HG03469 (cell line): ENCODE measurements at regions not wholly inside any gene's neighbourhood (a gene's known extent, or its start where the extent isn't known, plus 50 kb on each side); places are given as distances from the start of the nearest gene placed in this dataset.
"Not testable (repeated sequence)": the region's sequence is repeated elsewhere in the genome, so short reads cannot be mapped to it uniquely, and the experiment has no call there.

Experiments
- ATAC-seq: cut with Tn5 transposase; IDR thresholded peaks from one replicate; pipeline ENCODE4 v1.9.1; 2021; ENCODE audit warnings: mild to moderate bottlenecking, moderate library complexity, moderate number of reproducible peaks; ENCODE audit not compliant: unreplicated experiment

DNA sequence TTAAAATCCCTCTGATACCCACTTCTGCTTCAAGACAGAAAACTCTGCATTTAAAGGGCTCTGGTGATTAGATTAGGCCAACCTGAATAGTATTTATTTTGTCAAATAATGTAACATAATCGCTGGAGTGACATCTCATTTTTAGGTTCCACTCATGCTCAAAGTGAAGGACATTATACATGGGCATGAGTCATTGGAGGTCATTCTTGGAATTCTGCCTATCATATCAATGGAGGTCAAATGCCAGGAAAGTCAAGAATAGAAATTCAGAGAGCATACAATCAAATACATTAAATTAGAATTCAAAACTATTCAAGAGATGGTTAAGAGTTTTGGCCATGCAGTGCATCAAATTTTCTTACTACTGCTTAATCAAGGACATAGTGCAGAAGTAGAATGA is 50.8 kb upstream of the PRSS1 start:
- no peak for ATAC-seq

DNA sequence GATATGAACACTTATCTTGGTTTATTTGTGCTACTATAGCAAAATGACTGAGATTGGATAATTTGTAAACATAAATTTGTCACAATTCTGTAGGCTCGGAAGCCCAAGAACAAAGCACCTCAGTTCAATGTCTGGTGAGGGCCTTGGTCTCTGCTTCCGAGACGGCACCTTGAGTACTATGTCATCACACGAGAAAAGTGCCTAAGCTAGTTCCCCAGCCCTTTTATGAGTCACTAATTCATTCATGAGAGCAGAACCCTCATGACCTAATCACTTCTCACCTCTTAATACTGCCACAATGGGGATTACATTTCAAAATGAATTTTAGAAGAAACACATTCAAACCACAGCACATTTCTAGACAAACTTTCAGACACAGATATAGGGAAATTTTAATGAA is 52.0 kb upstream of the PRSS1 start:
- ATAC-seq, result no peak

DNA sequence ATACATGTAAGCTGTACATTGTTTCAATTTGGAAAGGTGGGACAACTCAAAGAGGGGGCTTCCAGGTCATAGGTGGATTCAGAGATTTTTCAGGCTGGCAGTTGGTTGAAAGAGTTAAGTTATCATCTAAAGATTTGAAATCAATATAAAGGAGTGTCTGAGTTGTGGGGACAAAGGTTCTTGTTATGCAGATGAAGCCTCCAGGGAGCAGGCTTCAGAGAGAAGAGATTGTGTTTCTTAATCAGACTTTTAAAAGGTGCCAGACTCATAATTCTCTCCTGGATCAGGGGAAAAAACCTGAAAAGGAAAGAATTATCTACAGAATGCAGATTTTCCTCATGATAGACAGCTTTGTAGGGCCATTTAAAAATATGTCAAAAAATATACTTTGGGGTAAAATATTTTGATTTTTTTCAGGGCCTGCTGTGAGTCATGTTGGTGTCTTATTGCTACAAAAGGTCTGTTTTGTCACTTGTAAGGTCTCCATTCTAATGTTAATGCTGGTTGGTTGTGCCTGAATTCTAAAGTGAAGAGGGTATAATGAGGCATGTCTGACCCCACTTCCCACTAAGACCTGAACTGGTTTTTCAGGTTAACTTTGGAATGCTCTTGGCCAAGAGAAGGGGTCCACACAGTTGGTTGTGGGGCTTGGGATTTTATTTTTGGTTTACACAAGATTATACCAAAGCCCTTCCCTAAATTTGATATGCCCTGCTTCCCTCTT is 52.7 kb upstream of the PRSS1 start:
- ATAC-seq, result no peak

DNA sequence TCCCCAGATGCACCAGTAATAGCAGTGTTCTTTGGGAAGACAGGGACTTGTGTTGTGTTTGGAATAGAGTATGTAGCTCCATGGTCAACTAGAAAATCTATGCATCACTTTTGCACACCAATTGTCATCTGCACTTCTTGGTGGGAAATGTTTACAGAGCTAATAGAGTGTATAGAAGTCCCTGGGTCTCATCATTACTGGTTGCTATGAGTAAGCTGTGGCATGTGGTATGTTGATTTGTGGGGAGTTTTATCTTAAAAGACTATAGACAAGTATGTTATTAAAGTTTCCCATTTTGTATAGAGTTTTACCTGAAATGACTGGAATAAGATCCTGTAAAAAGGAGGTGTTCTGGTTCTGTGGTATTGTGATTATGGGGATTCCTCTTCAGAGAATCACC is 55.4 kb upstream of the PRSS1 start:
- ATAC-seq, result no peak

DNA sequence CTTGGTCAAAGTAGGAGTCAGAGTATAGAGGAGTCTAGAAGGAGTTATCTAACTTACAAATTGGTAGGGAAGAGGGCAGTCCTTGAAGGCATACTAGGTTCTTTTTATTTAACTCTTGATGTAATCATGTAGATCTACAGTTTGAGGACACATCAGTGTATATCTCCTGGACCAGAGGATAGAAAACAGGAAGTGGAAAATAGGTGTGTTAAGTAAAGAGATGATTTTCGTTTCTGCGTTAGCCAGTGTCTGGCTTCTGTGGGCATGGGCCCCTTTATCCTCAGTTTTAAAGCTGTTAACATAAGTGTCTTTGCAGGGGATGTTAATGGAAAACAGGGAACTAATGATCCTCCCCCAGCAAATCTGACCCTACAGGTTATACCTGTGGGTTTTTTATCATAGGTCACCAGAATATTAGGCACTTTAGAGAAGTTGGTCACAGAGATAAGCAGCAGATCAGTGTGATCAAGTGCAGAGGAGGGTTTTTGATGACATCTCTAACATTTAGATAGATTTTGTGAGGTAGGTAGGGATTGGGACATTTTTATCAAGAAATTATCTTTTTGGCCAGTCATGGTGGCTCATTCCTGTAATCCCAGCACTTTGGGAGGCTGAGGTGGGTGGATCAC is 58.6 kb upstream of the PRSS1 start:
- peak; percentile 56 for ATAC-seq

DNA sequence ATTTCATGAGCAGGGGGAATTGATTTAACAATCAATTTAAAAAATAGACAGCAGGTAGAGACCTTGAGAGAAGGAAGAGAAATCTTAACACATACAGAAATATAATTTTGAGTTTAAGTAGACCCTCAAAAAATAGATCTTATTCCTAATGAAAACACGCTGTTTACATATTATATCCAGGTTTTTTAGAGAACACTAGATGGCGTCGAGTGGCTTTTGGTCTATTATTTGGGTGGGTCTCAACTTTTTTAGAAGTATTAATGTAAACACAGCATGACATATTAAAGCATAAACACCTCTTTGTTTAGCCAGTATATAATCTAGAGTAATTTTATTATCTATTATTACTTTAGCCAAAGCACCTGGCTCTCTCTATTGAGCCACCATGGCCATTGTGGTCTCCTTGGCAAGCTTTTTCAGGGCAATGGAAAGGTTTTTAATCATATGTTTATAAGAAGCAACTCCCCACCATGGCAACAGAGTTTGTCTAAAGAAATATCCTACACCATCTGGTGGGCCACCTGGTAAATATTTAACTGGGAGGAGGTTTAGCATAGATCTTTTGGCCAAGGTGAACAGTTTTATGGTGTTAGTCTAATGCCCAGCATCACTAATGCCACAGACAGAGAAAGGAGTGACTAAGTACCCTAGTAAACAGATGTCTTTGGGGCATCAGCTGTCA is 59.7 kb upstream of the PRSS1 start:
- no peak for ATAC-seq

DNA sequence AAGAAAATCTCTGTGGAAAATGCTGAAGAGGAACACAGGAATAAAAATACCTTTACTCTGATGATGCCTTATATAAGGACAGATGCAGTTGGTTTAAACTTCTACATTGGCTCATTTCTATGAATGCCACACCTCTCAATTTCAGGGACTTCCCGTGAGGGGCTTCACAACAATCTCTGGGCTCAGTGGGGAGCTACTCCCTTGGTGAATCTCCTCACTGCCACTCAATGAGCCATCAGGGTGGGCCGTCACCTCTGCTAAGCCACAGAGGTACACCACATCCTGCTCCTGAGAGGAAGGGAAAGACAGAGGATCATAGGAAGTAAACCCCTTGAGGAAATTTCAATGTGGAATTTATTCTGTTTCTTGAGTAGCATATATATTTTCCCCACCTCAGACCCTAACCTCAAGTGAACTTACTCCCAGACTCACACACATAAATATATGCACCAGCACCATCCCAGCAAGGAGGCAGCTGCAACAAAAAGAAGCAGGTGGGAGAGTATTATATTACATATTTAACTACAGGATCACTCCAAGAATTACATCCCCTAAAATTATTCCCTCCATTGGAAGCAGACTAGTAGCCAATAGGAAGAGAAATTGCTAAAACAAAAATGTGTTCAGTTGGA is 63.3 kb upstream of the PRSS1 start:
- no peak for ATAC-seq

DNA sequence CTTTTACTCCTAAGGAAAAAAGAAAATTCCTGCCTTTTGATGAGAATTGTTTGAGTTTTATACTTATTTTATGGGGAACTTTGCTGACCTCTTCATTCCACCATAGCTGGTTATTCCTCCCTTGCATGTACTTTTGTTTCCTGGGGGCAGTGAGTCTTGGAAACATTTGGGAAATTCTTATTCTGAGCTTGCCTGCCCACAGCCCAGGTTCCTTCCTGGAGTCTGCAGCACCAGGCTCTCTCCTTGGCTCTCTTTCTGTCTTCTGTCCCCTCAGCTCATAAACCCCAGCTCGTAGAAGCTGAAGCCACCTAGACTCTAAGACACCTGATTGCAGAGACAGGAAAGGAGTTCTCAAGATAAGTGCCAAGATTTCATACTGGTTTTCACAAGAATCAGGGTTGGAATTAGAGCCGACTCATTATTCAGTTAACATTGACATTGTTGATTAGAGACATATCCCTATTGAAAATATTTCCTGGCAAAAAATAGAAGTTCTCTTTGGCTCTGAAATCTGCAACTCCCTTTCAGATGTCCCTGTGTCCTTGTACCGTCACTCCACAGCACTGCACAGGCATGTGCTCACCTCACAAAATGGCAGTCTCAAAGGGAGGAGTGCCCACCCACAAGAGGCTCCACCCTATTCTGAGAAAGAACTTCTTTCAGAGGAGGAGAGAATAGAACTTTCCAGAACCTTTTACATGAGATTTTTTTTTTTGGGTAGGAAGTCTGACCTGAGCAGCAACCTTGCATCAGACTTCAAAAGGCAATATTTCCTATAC is 67.8 kb upstream of the PRSS1 start:
- ATAC-seq, result no peak

DNA sequence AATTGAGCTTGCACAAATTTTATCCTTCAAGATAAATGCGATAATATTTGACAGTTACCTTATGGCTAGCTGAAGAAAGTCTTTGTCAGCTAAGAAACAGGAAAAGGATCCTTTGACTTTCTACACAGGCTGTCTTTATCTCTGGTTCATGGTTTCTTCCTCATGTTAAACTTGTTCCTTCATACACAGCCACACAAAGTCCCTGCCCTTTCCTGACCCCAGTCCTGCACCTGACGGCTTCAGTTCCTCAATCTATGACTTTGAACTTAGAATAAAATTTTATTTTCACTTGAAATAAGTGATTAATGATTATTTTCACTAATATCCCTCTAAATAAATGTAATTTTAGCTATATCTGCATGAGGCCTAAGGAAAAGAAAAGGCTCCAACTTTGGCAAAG is 77.8 kb upstream of the PRSS1 start:
- no peak for ATAC-seq

DNA sequence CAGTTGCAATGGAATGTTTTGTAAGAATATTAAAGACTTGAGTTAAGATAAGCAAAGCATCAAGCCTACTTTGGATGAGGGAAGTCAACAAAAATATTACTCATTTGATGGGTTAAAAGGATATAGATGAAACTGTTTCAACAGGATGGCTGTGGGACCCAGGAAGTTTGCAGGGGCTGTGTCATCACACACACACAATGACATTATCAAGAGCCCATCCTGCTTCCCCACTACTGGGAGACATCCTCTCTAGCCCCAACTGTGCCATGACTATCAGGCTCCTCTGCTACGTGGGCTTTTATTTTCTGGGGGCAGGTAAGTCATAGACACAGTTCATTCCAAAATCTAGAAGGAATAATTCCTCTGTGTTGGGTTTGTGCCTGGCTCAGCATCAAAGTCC is 78.8 kb upstream of the PRSS1 start:
- no peak for ATAC-seq

DNA sequence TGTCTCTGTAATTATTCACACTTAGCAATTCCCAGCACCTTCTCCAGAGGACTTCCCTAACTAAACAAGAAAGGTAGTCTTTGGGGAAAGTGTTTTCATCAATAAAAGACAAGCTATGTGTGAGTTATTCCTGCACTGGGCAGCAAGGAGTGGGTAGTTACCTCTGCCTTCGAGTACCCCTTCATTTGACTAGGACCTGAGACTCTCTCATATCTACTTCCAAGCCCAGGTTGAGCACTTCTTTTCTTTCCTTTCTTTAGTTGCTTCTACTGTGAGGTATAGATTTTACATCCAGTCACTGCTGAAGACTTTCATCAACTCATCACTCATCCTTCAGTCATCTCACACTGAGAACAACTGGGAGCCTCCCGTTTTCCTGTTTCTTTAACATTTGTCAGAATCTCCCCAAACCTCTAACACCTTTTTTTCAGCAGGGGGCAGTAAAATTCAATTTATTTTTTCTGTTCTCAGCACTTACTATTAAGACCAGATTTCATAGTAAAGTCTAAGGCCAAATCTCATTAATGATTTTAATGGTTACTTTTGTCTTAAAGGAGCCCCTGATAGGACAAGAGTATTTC is 80.1 kb upstream of the PRSS1 start:
- ATAC-seq, result no peak

DNA sequence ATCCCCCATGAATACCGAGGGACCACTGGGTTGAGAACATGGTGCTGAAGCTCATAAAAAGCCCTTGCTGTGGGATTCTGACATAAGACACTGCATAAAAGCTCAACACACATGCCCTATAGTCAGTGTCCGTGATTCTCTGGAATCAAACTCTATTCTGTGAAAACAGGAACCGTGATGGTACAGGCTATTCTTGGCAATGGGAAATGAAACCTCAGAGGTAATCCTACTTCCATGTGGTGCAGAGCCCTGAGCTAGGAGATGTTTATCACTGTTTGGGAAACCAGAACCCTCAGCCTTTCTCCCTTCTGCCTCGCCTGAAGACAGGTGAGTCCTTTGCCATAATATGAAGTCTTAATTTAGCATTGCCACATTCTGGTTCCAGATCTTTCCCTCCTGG is 80.8 kb upstream of the PRSS1 start:
- no peak for ATAC-seq

DNA sequence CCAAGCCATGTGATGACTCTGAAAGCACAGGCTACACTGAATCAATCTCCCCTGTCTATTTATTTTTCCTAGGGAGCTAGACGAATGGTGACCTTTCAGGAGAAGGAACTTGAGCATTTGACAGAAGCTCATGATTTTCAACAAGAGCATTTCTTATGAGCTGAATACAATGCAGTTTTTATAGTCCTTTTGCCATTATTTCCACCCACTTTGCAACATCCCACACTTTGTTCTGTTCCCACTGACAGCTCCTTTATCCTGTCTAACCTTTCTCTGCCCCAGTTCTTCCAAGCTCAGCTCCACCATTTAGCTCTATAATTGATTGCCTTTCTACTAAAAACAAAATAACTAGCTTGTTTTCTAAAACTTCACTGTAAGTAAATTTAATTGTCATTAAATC is 91.9 kb upstream of the PRSS1 start:
- ATAC-seq, result no peak

DNA sequence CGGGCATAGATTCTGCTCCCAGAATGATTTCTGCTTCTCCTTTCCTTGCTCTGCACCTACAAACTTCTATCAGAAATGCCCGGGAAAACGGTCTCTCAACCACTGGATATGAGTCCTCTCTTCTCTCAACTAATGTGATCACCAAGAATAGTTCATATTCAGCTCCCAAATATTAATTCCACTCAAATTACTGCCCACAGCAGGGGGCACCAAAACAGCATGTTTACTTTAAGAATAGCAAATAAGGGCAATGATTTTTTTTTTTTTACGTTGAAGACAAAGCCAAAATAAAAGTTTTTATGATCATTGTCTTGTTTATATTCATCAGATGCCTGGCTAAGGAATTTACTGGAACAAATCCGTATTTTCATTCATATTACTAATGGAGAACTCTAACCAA is 94.9 kb upstream of the PRSS1 start:
- no peak for ATAC-seq

DNA sequence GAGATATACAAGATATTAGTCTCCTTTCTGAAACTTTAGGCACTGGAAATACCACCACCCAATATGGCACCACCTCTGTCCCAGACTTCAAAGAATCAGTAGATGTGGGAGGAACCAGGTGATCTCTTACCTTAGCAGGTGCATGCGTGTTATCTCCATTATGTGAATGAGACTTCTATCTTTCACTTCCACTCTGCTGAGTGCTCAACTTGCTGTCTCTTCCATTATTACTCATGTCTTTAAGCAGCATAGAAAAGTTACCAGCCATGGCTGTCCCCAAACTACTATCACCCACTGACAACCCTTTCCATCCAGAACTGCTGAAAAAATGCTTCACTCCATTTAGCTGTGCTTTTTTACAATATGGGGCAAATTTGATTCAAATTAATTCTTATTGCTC is 101.5 kb upstream of the PRSS1 start:
- ATAC-seq, result no peak

DNA sequence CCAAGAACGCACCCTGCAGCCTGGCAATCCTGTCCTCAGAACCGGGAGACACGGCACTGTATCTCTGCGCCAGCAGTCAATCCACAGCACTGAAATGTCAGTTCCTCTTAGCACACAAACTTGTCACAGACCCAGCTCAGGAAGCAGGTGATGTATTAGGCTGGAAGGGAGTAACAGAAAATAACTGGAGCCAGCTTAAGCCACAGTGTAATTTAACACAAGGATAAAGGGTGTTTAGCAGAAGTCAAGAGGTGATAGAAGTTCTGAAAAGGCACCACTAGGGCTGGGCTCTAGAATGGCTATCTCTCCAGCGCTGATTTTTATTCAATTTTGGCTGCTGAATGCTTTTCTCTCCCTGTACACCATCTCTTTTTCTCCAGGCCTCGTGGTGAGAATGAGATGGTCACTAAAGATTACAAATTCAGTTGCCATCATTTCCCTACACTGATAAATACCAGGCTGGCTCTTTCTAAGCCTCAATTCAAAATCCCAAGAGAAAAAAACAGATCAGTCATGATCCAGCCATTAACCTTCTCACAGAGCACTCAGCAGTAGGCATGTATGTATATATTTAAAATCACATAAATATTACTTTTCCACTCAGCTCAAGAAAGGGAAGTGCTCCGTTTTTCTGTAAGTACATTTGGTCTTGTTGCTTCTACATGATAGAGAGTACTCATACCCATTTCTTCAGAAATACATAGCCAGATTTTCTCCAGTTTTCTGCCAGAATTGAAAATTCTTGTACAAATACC is 102.7 kb upstream of the PRSS1 start:
- no peak for ATAC-seq

DNA sequence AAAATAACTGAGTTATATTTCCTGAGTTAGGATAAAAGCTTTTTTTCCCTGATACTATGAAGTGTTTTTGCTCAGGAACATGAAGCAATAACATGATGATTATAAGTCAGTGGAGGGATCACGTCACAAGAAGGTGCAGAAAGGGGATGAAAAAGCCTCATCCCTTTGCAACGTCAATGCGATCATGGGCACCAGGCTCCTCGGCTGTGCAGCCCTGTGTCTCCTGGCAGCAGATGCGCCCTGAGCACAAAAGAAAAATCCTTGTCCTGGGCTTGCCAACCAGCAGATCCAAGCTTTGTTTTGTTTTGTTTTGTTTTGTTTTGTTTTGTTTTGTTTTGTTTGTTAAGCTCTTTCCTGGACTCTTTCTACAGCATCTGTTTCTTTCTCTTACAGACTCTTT is 103.5 kb upstream of the PRSS1 start:
- ATAC-seq, result no peak

DNA sequence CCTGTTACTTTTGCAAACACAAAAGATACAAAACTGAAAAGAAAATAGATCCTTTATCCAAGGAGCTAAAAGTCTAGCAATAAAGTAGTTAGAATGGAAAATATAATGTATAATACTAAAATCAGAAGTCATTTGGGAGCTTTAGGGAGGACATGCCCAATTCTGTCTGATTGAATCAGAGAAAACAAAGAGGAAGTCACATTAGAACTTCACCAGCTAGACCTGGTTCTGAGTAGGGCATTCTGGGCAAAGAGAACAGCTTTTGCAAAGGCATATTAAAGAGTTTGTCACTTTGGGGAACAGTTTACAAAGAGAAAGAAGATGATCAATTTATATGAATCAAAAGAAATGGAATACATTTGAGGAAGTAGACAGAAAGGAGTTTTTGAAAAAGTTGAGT is 107.0 kb upstream of the PRSS1 start:
- ATAC-seq, result no peak

DNA sequence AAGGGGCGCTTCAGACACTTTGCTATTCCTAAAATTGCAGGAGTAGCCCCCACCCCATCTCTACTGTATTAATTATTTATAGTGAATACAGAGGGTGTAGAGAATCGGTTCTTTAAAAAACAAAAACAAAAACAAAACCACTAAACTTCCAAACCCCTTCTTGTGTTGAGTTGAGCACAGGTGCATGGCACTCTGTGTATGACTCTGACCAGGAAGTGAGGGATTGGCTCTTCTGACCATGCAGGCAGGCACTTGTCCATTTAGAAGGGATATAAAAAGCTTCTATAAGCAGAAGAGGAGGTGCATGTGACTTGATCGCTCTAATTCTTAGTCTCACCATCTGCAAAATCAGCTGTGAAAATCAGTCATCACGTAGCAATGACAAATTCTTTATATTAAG is 108.0 kb upstream of the PRSS1 start:
- not testable (repeated sequence) for ATAC-seq

DNA sequence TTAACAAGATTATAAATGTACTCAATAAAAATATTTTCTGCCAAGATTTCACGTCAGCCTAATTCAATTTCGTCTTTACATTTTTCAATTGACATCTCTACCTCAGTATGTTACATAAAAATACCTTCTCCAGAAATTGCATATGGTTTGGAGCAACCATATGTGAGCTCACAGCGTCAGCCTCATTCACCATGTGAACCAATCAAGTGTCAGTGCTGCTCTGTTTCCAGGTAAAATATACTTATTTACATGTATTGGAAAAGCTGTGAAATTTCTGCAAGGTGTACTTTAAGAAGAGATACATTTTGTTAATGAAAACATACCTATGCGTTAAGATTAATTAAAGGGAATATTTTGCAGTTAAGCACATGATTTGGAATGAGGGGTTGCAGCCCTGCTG is 110.7 kb upstream of the PRSS1 start:
- no peak for ATAC-seq
